GM12878 (cell line): ENCODE measurements at regions not wholly inside any gene's neighbourhood (a gene's known extent, or its start where the extent isn't known, plus 50 kb on each side); places are given as distances from the start of the nearest gene placed in this dataset.

ENCODE experiments used
- ATAC-seq: fragments of 200-7000 bp; cut with Tn5 transposase; 3 replicates; pipeline ENCODE4 v1.9.1; 2020; ENCODE audit warnings: mild to moderate bottlenecking, moderate library complexity
- BruUV-seq: library from RNA; stranded (reverse); fragments of 400-500 nt; replicated peaks from 2 replicates; lab custom pipeline; 2021; lab: Mats Ljungman, UMichigan
- CTCF ChIA-PET: fragments of 300-600 bp; sonication (Branson Sonifier 250); formaldehyde crosslinking; extraction: SDS; loops from one replicate; lab custom pipeline; 2021; ENCODE audit warnings: inconsistent platforms; lab: Yijun Ruan, JAX
- POLR2A ChIA-PET: fragments of 350-600 bp; formaldehyde crosslinking; extraction: SDS; loops from one replicate; lab custom pipeline; 2021; ENCODE audit warnings: inconsistent platforms; lab: Charles Lee
- RAD21 ChIA-PET: fragments of 300-600 bp; sonication (Branson Sonifier 250); formaldehyde crosslinking; loops from one replicate; lab custom pipeline; 2023; ENCODE audit warnings: antibody characterized with exemption; ENCODE audit not compliant: unreplicated experiment; lab: Charles Lee
- SMC1A ChIA-PET: fragments of 300-600 bp; sonication (Branson Sonifier 250); formaldehyde crosslinking; loops from one replicate; lab custom pipeline; 2023; ENCODE audit not compliant: unreplicated experiment, uncharacterized antibody; lab: Charles Lee
- DNase-seq: peaks from one replicate; pipeline ENCODE4 v3.0.0-alpha.2; 2011; ENCODE audit warnings: low read depth, low spot score
- FAIRE-seq: peaks from 3 replicates; lab custom pipeline; 2011; peaks lifted over from hg19 to GRCh38; lab: Jason Lieb, UNC
- H2AFZ ChIP-seq: 2 replicates; pipeline ENCODE4 v1.6.0; 2011; ENCODE audit warnings: low read depth, low read length, control low read depth; ENCODE audit not compliant: control insufficient read depth
- H3K27ac ChIP-seq: 2 replicates; pipeline ENCODE4 v1.5.1; 2011; ENCODE audit warnings: control low read depth; ENCODE audit not compliant: control insufficient read depth, insufficient read depth
- H3K27me3 ChIP-seq, 2 experiments: replicated peaks in 1 of 2; 2 replicates each; pipeline versions ENCODE4 v1.6.0 to v1.6.1; 2011; ENCODE audit warnings: low read length in 1 of 2; ENCODE audit not compliant: control insufficient read depth in 2 of 2, insufficient read depth in 2 of 2
- H3K36me3 ChIP-seq, 2 experiments: 2 replicates each; pipeline ENCODE4 v1.5.1; 2011; ENCODE audit warnings: low read length in 1 of 2; ENCODE audit not compliant: control insufficient read depth in 2 of 2, insufficient read depth in 2 of 2
- H3K4me1 ChIP-seq: 2 replicates; pipeline ENCODE4 v1.6.1; 2011; ENCODE audit warnings: mild to moderate bottlenecking, low read length, moderate library complexity, mixed read lengths; ENCODE audit not compliant: control insufficient read depth, insufficient read depth
- H3K4me2 ChIP-seq: 2 replicates; pipeline ENCODE4 v1.6.0; 2011; ENCODE audit warnings: control low read depth; ENCODE audit not compliant: control insufficient read depth, insufficient read depth
- H3K4me3 ChIP-seq: fragments of 200-600 bp; sonication (generic); 2 replicates; pipeline ENCODE4 v1.5.1; 2016
- H3K79me2 ChIP-seq: 2 replicates; pipeline ENCODE4 v1.6.0; 2011; ENCODE audit warnings: low read length; ENCODE audit not compliant: control insufficient read depth, insufficient read depth
- H3K9ac ChIP-seq: 2 replicates; pipeline ENCODE4 v1.8.0; 2011; ENCODE audit warnings: low read length, control low read depth, mixed read lengths; ENCODE audit not compliant: control insufficient read depth, insufficient read depth
- H3K9me3 ChIP-seq: replicated peaks from 3 replicates; pipeline ENCODE4 v1.5.1; 2011; ENCODE audit warnings: mild to moderate bottlenecking, low read length; ENCODE audit not compliant: control insufficient read depth, insufficient read depth
- H4K20me1 ChIP-seq: 2 replicates; pipeline ENCODE4 v1.6.0; 2011; ENCODE audit not compliant: control insufficient read depth, insufficient read depth
- ATF2 ChIP-seq: IDR thresholded peaks from 2 replicates; pipeline ENCODE4 v1.6.1; 2012; ENCODE audit warnings: low read length, inconsistent platforms
- BACH1 ChIP-seq: fragments of 450-650 bp; IDR thresholded peaks from 2 replicates; pipeline ENCODE4 v1.6.1; 2017; ENCODE audit warnings: mild to moderate bottlenecking, borderline replicate concordance
- BCL3 ChIP-seq: IDR thresholded peaks from 2 replicates; pipeline ENCODE4 v1.6.1; 2011; ENCODE audit warnings: borderline replicate concordance, low read depth, mild to moderate bottlenecking, moderate library complexity, low read length; ENCODE audit not compliant: insufficient read depth, poor library complexity, severe bottlenecking
- BMI1 ChIP-seq: fragments of 450-650 bp; IDR thresholded peaks from 2 replicates; pipeline ENCODE4 v1.6.1; 2016; ENCODE audit warnings: mild to moderate bottlenecking, moderate library complexity, borderline replicate concordance
- CBX3 ChIP-seq: fragments of 200-600 bp; sonication (generic); IDR thresholded peaks from 2 replicates; pipeline ENCODE4 v1.6.1; 2016; ENCODE audit warnings: low read depth, borderline replicate concordance
- CEBPB ChIP-seq, 2 experiments: fragments of 150-350 bp in 1 of 2; IDR thresholded peaks; 2 replicates each; pipeline ENCODE4 v1.6.1; 2012 to 2014; ENCODE audit warnings: low read depth in 2 of 2, low read length in 2 of 2, borderline replicate concordance in 1 of 2, inconsistent platforms in 1 of 2
- FOS ChIP-seq: IDR thresholded peaks from 3 replicates; pipeline ENCODE4 v1.6.1; 2011; ENCODE audit warnings: borderline replicate concordance; ENCODE audit not compliant: insufficient read length; ENCODE audit errors: extremely low read depth
- MEF2B ChIP-seq: fragments of 450-650 bp; IDR thresholded peaks from 2 replicates; pipeline ENCODE4 v1.6.1; 2018; ENCODE audit warnings: mild to moderate bottlenecking, moderate library complexity; ENCODE audit not compliant: partially characterized antibody, poor library complexity, severe bottlenecking
- MXI1 ChIP-seq: fragments of 150-350 bp; IDR thresholded peaks from 2 replicates; pipeline ENCODE4 v1.6.1; 2011; ENCODE audit warnings: low read depth, mild to moderate bottlenecking, inconsistent platforms, low read length, improper control_type of control experiment
- MYB ChIP-seq: fragments of 150-350 bp; IDR thresholded peaks from 2 replicates; pipeline ENCODE4 v1.6.1; 2014; ENCODE audit warnings: mild to moderate bottlenecking, low read depth, low read length, borderline replicate concordance
- RELA ChIP-seq: fragments of 450-650 bp; IDR thresholded peaks from 2 replicates; pipeline ENCODE4 v1.8.0; 2014; ENCODE audit warnings: borderline replicate concordance; ENCODE audit not compliant: partially characterized antibody
- SKIL ChIP-seq: fragments of 450-650 bp; IDR thresholded peaks from 2 replicates; pipeline ENCODE4 v1.6.1; 2017; ENCODE audit warnings: mild to moderate bottlenecking, low read depth, inconsistent platforms; ENCODE audit not compliant: poor library complexity, severe bottlenecking
- SRF ChIP-seq, 2 experiments: IDR thresholded peaks; 2 replicates each; pipeline ENCODE4 v1.6.1; 2011; ENCODE audit warnings: low read depth in 2 of 2, low read length in 2 of 2, mild to moderate bottlenecking in 1 of 2, moderate library complexity in 1 of 2
- WRNIP1 ChIP-seq: IDR thresholded peaks from 2 replicates; pipeline ENCODE4 v1.6.1; 2011; ENCODE audit warnings: low read depth, low read length, improper control_type of control experiment, borderline replicate concordance
- ZBED1 ChIP-seq: IDR thresholded peaks from 2 replicates; pipeline ENCODE4 v1.6.1; 2016; ENCODE audit warnings: borderline replicate concordance
- ZNF592 ChIP-seq: fragments of 450-650 bp; IDR thresholded peaks from 2 replicates; pipeline ENCODE4 v1.6.1; 2017; ENCODE audit warnings: mild to moderate bottlenecking, moderate library complexity
- WGBS: methylation state at CpG from one replicate; pipeline ENCODE4 v1.1.6; 2016; ENCODE audit warnings: low lambda C conversion rate; ENCODE audit not compliant: insufficient replicate concordance, insufficient coverage; ENCODE audit errors: missing lambda C conversion rate; 5-methylcytosine and 5-hydroxymethylcytosine counted together
- in situ Hi-C: fragments of 300-500 bp; cut with MboI; formaldehyde crosslinking; loops from 9 replicates; pipeline ENCODE4 v1.14.3; 2018; ENCODE audit warnings: mixed read lengths
- intact Hi-C: fragments of 100-400 bp; cut with micrococcal nuclease; formaldehyde crosslinking; loops from one replicate; pipeline ENCODE4 v1.14.2; 2022; ENCODE audit not compliant: unreplicated experiment

- ATAC-seq (no peak), DNase-seq (no peak), FAIRE-seq (no peak)
- POLR2A ChIA-PET: no interaction called here
- Histone ChIP-seq H3K4me1 (no peaks in the 10 kb centered on the region), H3K79me2 (no peaks in the 10 kb centered on the region), H3K9ac (no peak overlapping the region), H3K4me3 (no peak overlapping the region), H3K9me3 (no peaks in the 10 kb centered on the region), H4K20me1 (no peaks in the 10 kb centered on the region), H3K27me3 (peaks cover 0 to 4% of the 10 kb centered on the region in 2 experiments; a peak in 2 of 4 replicates), H3K27ac (no peak overlapping the region), H3K36me3 (no peaks in the 10 kb centered on the region), H2AFZ (no peak overlapping the region), H3K4me2 (no peak overlapping the region)
- TF ChIP-seq WRNIP1 (no peak), BMI1 (no peak), CEBPB (IDR thresholded peaks at IDR 0.05; ENCODE audit: borderline replicate concordance in 1 of 2, low read depth in 2 of 2, low read length in 2 of 2) (no peak), BACH1 (no peak), ZNF592 (no peak), SKIL (no peak), FOS (no peak), MYB (no peak), SRF (IDR thresholded peaks at IDR 0.05; ENCODE audit: low read depth in 2 of 2, low read length in 2 of 2) (no peak), BCL3 (no peak), ZBED1 (no peak), ATF2 (no peak), CBX3 (no peak), MXI1 (no peak), MEF2B (no peak), RELA (no peak)
- SMC1A ChIA-PET: no interaction called here
- RAD21 ChIA-PET: no interaction called here
- in situ Hi-C loops: no loop called here
- no TSS peak for BruUV-seq
- 76% methylated on average over 8 of the region's 8 CpGs for WGBS
- CTCF ChIA-PET: interaction anchor here (0.9 kb wide), 1 partner anchor 10 kb away, joined by 3 read pairs; no protein-coding TSS in a partner anchor
- intact Hi-C loops: no loop called here
Observed at GRCh38 chr3:194281306-194281705, 69.8 kb downstream of the CPN2 start.
